ENCODE measurements at regions not wholly inside any gene's neighbourhood (a gene's known extent, or its start where the extent isn't known, plus 50 kb on each side); places are given as distances from the start of the nearest gene placed in this dataset.

DNA sequence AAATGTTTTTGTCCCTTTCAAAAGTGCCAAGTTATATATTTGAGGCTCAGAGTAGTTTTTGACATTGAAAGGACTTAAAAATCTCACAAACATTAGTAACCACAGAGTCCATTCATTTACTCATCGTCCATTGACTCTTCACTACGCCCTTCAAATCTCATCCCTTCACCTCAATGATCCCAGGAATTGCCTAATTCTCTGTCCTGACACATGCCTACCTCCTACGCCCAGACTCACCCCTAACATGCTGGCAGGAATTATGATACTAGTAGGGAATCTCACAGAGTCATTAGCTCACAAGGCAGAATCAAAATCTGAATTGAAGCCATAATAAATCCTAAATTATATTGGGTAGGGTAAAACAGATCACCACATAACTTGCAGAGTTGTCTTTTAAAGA is 410.1 kb downstream of the RAP2B start:
- Mint-ChIP-seq H3K27me3 (ENCODE audit: low read depth) (no peaks in the 10 kb centered on the region), H3K9me3 (peaks cover 6% of the 10 kb centered on the region), H3K36me3 (no peaks in the 10 kb centered on the region), H3K4me1 (no peaks in the 10 kb centered on the region), H3K27ac (no peak overlapping the region), H3K4me3 (no peak overlapping the region)
- no peak for DNase-seq (ENCODE audit: low spot score in 2 of 2, unreplicated experiment in 2 of 2)
- TF ChIP-seq, protein P1, sequence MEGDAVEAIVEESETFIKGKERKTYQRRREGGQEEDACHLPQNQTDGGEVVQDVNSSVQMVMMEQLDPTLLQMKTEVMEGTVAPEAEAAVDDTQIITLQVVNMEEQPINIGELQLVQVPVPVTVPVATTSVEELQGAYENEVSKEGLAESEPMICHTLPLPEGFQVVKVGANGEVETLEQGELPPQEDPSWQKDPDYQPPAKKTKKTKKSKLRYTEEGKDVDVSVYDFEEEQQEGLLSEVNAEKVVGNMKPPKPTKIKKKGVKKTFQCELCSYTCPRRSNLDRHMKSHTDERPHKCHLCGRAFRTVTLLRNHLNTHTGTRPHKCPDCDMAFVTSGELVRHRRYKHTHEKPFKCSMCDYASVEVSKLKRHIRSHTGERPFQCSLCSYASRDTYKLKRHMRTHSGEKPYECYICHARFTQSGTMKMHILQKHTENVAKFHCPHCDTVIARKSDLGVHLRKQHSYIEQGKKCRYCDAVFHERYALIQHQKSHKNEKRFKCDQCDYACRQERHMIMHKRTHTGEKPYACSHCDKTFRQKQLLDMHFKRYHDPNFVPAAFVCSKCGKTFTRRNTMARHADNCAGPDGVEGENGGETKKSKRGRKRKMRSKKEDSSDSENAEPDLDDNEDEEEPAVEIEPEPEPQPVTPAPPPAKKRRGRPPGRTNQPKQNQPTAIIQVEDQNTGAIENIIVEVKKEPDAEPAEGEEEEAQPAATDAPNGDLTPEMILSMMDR (IDR thresholded peaks at IDR 0.05; ENCODE audit: unreplicated experiment), result no peak

DNA sequence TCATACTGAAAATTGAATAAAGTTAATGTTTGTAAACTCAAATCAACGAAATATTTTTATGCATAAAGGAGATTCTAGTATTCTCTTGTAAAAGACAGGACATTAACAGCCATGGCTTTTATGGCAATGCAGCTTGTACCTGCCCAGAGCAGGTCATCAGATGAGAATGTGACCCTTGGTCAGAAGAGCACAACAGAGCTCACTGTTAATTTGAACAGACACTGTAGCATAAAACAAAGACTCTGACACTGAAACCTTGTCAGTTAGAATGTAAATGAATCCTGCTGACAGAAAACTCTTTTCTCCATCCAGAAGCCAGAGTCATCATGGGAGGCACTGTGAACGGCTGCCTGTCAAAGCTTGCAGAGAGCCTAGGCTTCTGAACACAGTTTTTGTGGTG is 410.6 kb downstream of the RAP2B start:
- Mint-ChIP-seq H3K4me1 (no peaks in the 10 kb centered on the region), H3K36me3 (no peaks in the 10 kb centered on the region), H3K9me3 (peaks cover 6% of the 10 kb centered on the region), H3K27me3 (ENCODE audit: low read depth) (no peaks in the 10 kb centered on the region), H3K4me3 (no peak overlapping the region), H3K27ac (no peak overlapping the region)
- TF ChIP-seq, protein P1 (IDR thresholded peaks at IDR 0.05; ENCODE audit: unreplicated experiment), result no peak
- no peak for DNase-seq (ENCODE audit: low spot score in 2 of 2, unreplicated experiment in 2 of 2)

DNA sequence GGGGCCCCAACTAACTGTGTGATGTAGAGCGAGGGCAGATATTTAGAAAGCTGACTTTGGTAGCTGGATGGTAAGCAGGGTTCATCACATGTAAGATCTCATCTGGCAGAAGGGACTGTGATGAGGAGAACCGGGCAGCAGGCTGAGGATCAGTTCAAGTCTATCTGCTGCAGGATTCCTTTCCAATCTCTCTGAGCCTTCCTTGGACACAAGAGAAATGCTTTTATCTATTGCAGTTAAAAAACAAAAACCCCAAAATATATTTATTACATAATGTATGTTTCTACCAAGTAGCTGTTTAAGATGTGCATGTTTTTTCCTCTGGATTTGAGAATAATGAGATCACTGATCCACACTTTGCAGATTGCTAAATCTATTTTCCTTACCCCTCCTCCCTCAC is 411.5 kb downstream of the RAP2B start:
- no peak overlapping the region for H3K27ac Mint-ChIP-seq
- no peaks in the 10 kb centered on the region for H3K27me3 Mint-ChIP-seq (ENCODE audit: low read depth)
- H3K9me3 Mint-ChIP-seq, result peaks cover 6% of the 10 kb centered on the region
- H3K4me1 Mint-ChIP-seq, result no peaks in the 10 kb centered on the region
- no peak overlapping the region for H3K4me3 Mint-ChIP-seq
- no peaks in the 10 kb centered on the region for H3K36me3 Mint-ChIP-seq
- TF ChIP-seq, protein P1 (IDR thresholded peaks at IDR 0.05; ENCODE audit: unreplicated experiment), result no peak
- DNase-seq (ENCODE audit: low spot score in 2 of 2, unreplicated experiment in 2 of 2), result no peak

DNA sequence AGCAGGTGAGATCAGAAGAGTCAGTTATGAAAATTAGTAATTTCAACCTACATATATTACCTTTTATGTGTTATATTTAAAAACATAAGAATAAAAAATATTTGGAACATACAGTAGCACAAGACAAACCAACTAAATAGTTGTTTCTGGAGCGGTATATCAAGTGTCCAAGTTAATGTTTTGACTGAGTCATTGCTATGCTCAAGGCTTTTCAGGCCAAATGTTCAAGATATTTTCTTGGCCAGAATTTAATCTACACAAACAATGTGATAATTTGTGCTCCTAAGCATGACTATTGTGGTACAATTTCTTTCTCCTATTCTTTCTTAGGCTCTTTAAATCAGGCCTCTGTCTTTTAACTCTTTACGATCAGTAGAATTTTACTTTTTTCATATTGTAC is 412.4 kb downstream of the RAP2B start:
- no peaks in the 10 kb centered on the region for H3K27me3 Mint-ChIP-seq (ENCODE audit: low read depth)
- no peak overlapping the region for H3K4me3 Mint-ChIP-seq
- peaks cover under 1% of the 10 kb centered on the region for H3K9me3 Mint-ChIP-seq
- H3K36me3 Mint-ChIP-seq, result no peaks in the 10 kb centered on the region
- TF ChIP-seq, protein P1 (IDR thresholded peaks at IDR 0.05; ENCODE audit: unreplicated experiment), result no peak
- no peak overlapping the region for H3K27ac Mint-ChIP-seq
- H3K4me1 Mint-ChIP-seq, result no peaks in the 10 kb centered on the region
- DNase-seq (ENCODE audit: low spot score in 2 of 2, unreplicated experiment in 2 of 2), result no peak

DNA sequence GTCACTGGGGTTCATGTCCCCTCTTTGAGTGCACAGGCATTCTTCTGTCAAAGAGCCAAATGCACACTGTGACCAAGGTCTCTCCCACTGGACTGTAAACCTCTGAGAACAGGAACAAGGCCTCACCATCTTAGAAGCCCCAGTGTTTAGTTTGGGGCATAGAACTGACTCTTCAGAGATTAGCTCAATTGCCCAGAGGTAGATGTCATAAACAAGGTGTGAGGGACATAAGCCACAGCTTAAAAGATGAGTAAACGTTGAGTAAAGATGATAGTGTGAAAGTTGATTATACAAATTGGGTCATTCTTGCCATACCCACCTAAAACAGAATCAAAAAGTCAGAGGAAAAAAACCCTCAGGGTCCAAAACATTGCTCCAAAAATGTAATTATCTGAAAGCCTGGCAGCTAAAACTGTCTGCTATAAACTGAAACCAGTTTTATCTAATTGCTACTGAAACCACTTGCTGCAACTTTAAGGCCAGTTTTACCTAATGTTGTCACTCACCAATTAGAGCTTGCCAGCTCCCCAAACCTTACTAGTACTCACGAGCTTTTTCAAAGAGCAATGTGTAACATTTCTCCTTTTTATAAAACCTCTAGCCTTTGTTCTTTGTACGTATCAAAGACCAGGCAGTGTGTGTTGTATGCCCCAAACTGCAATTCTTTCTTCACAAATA is 415.2 kb downstream of the RAP2B start:
- TF ChIP-seq, protein P1 (IDR thresholded peaks at IDR 0.05; ENCODE audit: unreplicated experiment), result no peak
- no peak for DNase-seq (ENCODE audit: low spot score in 2 of 2, unreplicated experiment in 2 of 2)
- no peak overlapping the region for H3K4me3 Mint-ChIP-seq
- no peaks in the 10 kb centered on the region for H3K4me1 Mint-ChIP-seq
- no peaks in the 10 kb centered on the region for H3K36me3 Mint-ChIP-seq
- H3K9me3 Mint-ChIP-seq, result no peaks in the 10 kb centered on the region
- no peaks in the 10 kb centered on the region for H3K27me3 Mint-ChIP-seq (ENCODE audit: low read depth)
- H3K27ac Mint-ChIP-seq, result no peak overlapping the region

DNA sequence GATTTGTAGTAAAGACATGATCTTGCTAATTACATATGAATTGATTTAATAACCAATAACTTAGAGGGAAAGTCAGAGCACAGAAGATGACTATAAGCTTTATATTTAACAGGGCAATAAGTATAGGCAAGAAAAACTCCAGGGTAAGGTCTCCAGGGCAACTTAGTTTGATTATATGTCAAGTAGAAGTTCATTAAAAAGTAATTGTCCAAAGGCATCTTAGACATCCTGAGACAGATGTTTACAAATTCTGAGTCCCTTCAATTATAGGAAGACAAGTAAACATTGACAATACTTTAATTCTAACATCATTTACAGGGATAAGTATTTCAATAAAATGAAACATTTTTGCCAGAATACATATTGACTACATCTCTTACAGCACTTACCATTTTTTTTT is 416.0 kb downstream of the RAP2B start:
- H3K27ac Mint-ChIP-seq, result no peak overlapping the region
- no peak for DNase-seq (ENCODE audit: low spot score in 2 of 2, unreplicated experiment in 2 of 2)
- H3K4me3 Mint-ChIP-seq, result no peak overlapping the region
- H3K27me3 Mint-ChIP-seq (ENCODE audit: low read depth), result no peaks in the 10 kb centered on the region
- H3K36me3 Mint-ChIP-seq, result no peaks in the 10 kb centered on the region
- H3K9me3 Mint-ChIP-seq, result peaks cover 5% of the 10 kb centered on the region
- no peaks in the 10 kb centered on the region for H3K4me1 Mint-ChIP-seq
- TF ChIP-seq, protein P1 (IDR thresholded peaks at IDR 0.05; ENCODE audit: unreplicated experiment), result no peak
